GM23338 (cell line): ENCODE measurements at regions not wholly inside any gene's neighbourhood (a gene's known extent, or its start where the extent isn't known, plus 50 kb on each side); places are given as distances from the start of the nearest gene placed in this dataset.

Experiments used
- CTCF ChIP-seq, 2 experiments: fragments of 200-600 bp in 1 of 2; sonication (generic) in 1 of 2; conservative IDR thresholded peaks; 2 replicates each; pipeline versions ENCODE4 v1.5.1 to v1.6.1; 2016 to 2017; ENCODE audit warnings: antibody characterized with exemption in 2 of 2, low read depth in 2 of 2, mild to moderate bottlenecking in 2 of 2, moderate library complexity in 1 of 2
- ETS1 ChIP-seq: IDR thresholded peaks from 2 replicates; pipeline ENCODE4 v1.6.1; 2016; ENCODE audit warnings: antibody characterized with exemption
- EZH2 ChIP-seq: fragments of 200-600 bp; sonication (generic); IDR thresholded peaks from one replicate; pipeline ENCODE4 v1.8.0; 2017; ENCODE audit warnings: antibody characterized with exemption, mild to moderate bottlenecking, low read depth; ENCODE audit not compliant: unreplicated experiment
- NANOG ChIP-seq: IDR thresholded peaks from 2 replicates; pipeline ENCODE4 v1.6.1; 2016; ENCODE audit warnings: antibody characterized with exemption, borderline replicate concordance
- ZNF462 ChIP-seq: fragments of 250-450 bp; sonication (Bioruptor Pico); IDR thresholded peaks from 2 replicates; pipeline ENCODE4 v1.5.0; 2020; ENCODE audit warnings: mild to moderate bottlenecking, moderate library complexity
- TF ChIP-seq, protein P1 (sequence below): IDR thresholded peaks from one replicate; pipeline ENCODE4 v1.6.1; 2018; ENCODE audit warnings: antibody characterized with exemption; ENCODE audit not compliant: unreplicated experiment

DNA sequence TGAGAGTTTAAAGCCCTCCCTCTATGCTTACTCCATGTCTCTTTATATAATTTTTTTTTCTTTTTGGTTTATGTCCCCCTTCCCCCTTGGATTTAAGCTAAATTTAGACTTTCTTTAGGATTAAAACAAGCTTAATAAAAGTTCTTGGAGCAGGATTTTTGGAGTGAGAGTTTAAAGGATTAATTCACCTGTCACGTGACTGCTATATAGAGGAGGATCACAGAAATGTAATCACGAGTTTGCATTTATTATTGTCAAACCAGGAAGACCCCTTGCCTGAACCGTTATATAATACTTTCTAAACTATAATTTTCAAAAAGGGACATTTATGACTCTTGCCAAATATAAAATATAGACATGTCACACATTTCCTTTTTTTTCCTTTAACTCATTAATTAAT lies 78.1 kb upstream of the IMMP2L start (continued):
- no peak for TF ChIP-seq ZNF462 (CRISPR knock-in tag)
- no peak for TF ChIP-seq EZH2
- no peak for TF ChIP-seq CTCF (conservative IDR thresholded peaks at IDR 0.05; ENCODE audit: low read depth in 2 of 2)
- no peak for TF ChIP-seq NANOG
- no peak for TF ChIP-seq ETS1
- TF ChIP-seq, protein P1, sequence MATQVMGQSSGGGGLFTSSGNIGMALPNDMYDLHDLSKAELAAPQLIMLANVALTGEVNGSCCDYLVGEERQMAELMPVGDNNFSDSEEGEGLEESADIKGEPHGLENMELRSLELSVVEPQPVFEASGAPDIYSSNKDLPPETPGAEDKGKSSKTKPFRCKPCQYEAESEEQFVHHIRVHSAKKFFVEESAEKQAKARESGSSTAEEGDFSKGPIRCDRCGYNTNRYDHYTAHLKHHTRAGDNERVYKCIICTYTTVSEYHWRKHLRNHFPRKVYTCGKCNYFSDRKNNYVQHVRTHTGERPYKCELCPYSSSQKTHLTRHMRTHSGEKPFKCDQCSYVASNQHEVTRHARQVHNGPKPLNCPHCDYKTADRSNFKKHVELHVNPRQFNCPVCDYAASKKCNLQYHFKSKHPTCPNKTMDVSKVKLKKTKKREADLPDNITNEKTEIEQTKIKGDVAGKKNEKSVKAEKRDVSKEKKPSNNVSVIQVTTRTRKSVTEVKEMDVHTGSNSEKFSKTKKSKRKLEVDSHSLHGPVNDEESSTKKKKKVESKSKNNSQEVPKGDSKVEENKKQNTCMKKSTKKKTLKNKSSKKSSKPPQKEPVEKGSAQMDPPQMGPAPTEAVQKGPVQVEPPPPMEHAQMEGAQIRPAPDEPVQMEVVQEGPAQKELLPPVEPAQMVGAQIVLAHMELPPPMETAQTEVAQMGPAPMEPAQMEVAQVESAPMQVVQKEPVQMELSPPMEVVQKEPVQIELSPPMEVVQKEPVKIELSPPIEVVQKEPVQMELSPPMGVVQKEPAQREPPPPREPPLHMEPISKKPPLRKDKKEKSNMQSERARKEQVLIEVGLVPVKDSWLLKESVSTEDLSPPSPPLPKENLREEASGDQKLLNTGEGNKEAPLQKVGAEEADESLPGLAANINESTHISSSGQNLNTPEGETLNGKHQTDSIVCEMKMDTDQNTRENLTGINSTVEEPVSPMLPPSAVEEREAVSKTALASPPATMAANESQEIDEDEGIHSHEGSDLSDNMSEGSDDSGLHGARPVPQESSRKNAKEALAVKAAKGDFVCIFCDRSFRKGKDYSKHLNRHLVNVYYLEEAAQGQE, result no peak
